Endothelial cell of umbilical vein (primary cell): ENCODE measurements at regions not wholly inside any gene's neighbourhood (a gene's known extent, or its start where the extent isn't known, plus 50 kb on each side); places are given as distances from the start of the nearest gene placed in this dataset.

Source experiments
- BruUV-seq: library from RNA; stranded (reverse); fragments of 400-500 nt; replicated peaks from 2 replicates; lab custom pipeline; 2021; lab: Mats Ljungman, UMichigan
- CTCF ChIA-PET: fragments of 300-600, 350-600 bp; sonication (Branson Sonifier 250); formaldehyde crosslinking; loops from one replicate; lab custom pipeline; 2021; ENCODE audit warnings: antibody characterized with exemption, inconsistent platforms; lab: Charles Lee
- POLR2A ChIA-PET: fragments of 300-600, 350-600 bp; sonication (Branson Sonifier 250); formaldehyde crosslinking; loops from one replicate; lab custom pipeline; 2021; ENCODE audit warnings: antibody characterized with exemption, inconsistent platforms; lab: Charles Lee
- DNase-seq: peaks from one replicate; pipeline ENCODE4 v3.0.0-alpha.2; 2011; ENCODE audit warnings: low read depth, low spot score
- FAIRE-seq: peaks from 2 replicates; lab custom pipeline; 2011; peaks lifted over from hg19 to GRCh38; lab: Jason Lieb, UNC
- H2AFZ ChIP-seq: 2 replicates; pipeline ENCODE4 v1.6.0; 2012; ENCODE audit warnings: low read depth, low read length, control low read depth, inconsistent platforms
- H3K27ac ChIP-seq: 2 replicates; pipeline ENCODE4 v1.5.1; 2011; ENCODE audit warnings: low read depth, mild to moderate bottlenecking, control low read depth, low read length, moderate library complexity; ENCODE audit not compliant: insufficient read depth
- H3K27me3 ChIP-seq, 2 experiments: 2 replicates each; pipeline versions ENCODE4 v1.6.0 to v1.6.1; 2011; ENCODE audit warnings: low read length in 2 of 2, mixed read lengths in 1 of 2; ENCODE audit not compliant: control insufficient read depth in 2 of 2, insufficient read depth in 2 of 2
- H3K36me3 ChIP-seq, 2 experiments: 2 replicates in 1 of 2; 3 replicates in 1 of 2; pipeline ENCODE4 v1.5.1; 2011; ENCODE audit warnings: low read length in 2 of 2, mild to moderate bottlenecking in 1 of 2, moderate library complexity in 1 of 2; ENCODE audit not compliant: control insufficient read depth in 2 of 2, insufficient read depth in 2 of 2; ENCODE audit errors: extremely low read depth in 1 of 2
- H3K4me1 ChIP-seq: 3 replicates; pipeline ENCODE4 v1.5.1; 2011; ENCODE audit warnings: mild to moderate bottlenecking, low read length; ENCODE audit not compliant: control insufficient read depth, insufficient read depth; ENCODE audit errors: extremely low read depth
- H3K4me2 ChIP-seq: 2 replicates; pipeline ENCODE4 v1.6.1; 2011; ENCODE audit warnings: low read length, control low read depth, mixed read lengths; ENCODE audit not compliant: insufficient read depth
- H3K4me3 ChIP-seq, 3 experiments: fragments of 200-600 bp in 1 of 3; sonication (generic), shearing (Covaris generic) in 1 of 3; replicated peaks in 1 of 3; 2 replicates each; pipeline ENCODE4 v1.5.1; 2011 to 2016; ENCODE audit warnings: control low read depth in 3 of 3, low read length in 3 of 3, mild to moderate bottlenecking in 2 of 3, inconsistent platforms in 1 of 3, low read depth in 1 of 3, moderate library complexity in 1 of 3; ENCODE audit not compliant: insufficient read depth in 1 of 3
- H3K79me2 ChIP-seq: 2 replicates; pipeline ENCODE4 v1.6.0; 2012; ENCODE audit warnings: low read length, inconsistent platforms; ENCODE audit not compliant: control insufficient read depth, insufficient read depth
- H3K9ac ChIP-seq: replicated peaks from 2 replicates; pipeline ENCODE3; 2011; ENCODE audit warnings: low read length, control low read depth; ENCODE audit not compliant: insufficient read depth; ENCODE audit errors: extremely low read depth
- H3K9me1 ChIP-seq: replicated peaks from 3 replicates; pipeline ENCODE4 v1.6.0; 2011; ENCODE audit warnings: mild to moderate bottlenecking, low read length; ENCODE audit not compliant: control insufficient read depth, insufficient read depth; ENCODE audit errors: extremely low read depth
- H3K9me3 ChIP-seq: replicated peaks from 2 replicates; pipeline ENCODE4 v1.5.1; 2012; ENCODE audit warnings: low read length, inconsistent platforms; ENCODE audit not compliant: control insufficient read depth, insufficient read depth
- H4K20me1 ChIP-seq: replicated peaks from 2 replicates; pipeline ENCODE3; 2011; ENCODE audit warnings: mild to moderate bottlenecking, low read length; ENCODE audit not compliant: control insufficient read depth, insufficient read depth; ENCODE audit errors: extremely low read depth
- CTCF ChIP-seq, 2 donors: IDR thresholded peaks; 1 replicate in 1 of 2; 2 replicates in 1 of 2; pipeline ENCODE4 v1.5.1; 2011; ENCODE audit warnings: low read length in 2 of 2, mild to moderate bottlenecking in 2 of 2, moderate library complexity in 2 of 2, control low read depth in 1 of 2, inconsistent platforms in 1 of 2, low read depth in 1 of 2; ENCODE audit not compliant: insufficient read depth in 1 of 2; ENCODE audit errors: extremely low read depth in 1 of 2
- EZH2 ChIP-seq: IDR thresholded peaks from 2 replicates; pipeline ENCODE4 v1.6.1; 2012; ENCODE audit warnings: borderline replicate concordance, low read depth, mild to moderate bottlenecking, moderate library complexity, low read length, inconsistent platforms; ENCODE audit not compliant: severe bottlenecking
- FOS ChIP-seq: IDR thresholded peaks from 2 replicates; pipeline ENCODE4 v1.6.1; 2011; ENCODE audit warnings: mild to moderate bottlenecking, low read length, moderate library complexity, borderline replicate concordance; ENCODE audit not compliant: insufficient read depth
- GATA2 ChIP-seq: IDR thresholded peaks from 2 replicates; pipeline ENCODE4 v1.7.0; 2011; ENCODE audit warnings: low read depth, mild to moderate bottlenecking, moderate library complexity, mixed read lengths, low read length; ENCODE audit not compliant: insufficient read length, insufficient read depth
- JUN ChIP-seq: IDR thresholded peaks from 2 replicates; pipeline ENCODE4 v1.6.1; 2011; ENCODE audit warnings: borderline replicate concordance, low read depth; ENCODE audit not compliant: insufficient read length, insufficient read depth
- MAX ChIP-seq: IDR thresholded peaks from 2 replicates; pipeline ENCODE4 v1.6.1; 2011; ENCODE audit not compliant: insufficient read depth, insufficient read length
- MYC ChIP-seq: IDR thresholded peaks from one replicate; pipeline ENCODE4 v1.6.1; 2011; ENCODE audit warnings: mild to moderate bottlenecking, low read depth, low read length
- POLR2A ChIP-seq: IDR thresholded peaks from 2 replicates; pipeline ENCODE4 v1.6.1; 2012; ENCODE audit warnings: low read depth, mild to moderate bottlenecking, control low read depth, low read length
- POLR2AphosphoS5 ChIP-seq: IDR thresholded peaks from 2 replicates; pipeline ENCODE4 v1.6.1; 2012; ENCODE audit warnings: low read depth, mild to moderate bottlenecking, control low read depth, low read length, moderate library complexity; ENCODE audit not compliant: insufficient read depth
- dilution Hi-C: fragments of 300-500 bp; cut with MboI; formaldehyde crosslinking; loops from one replicate; pipeline ENCODE4 v1.15.0; 2019; ENCODE audit warnings: low sequenced_read_pairs; ENCODE audit not compliant: extremely low pct_ligation_motif_present
- intact Hi-C: fragments of 100-400 bp; cut with micrococcal nuclease; formaldehyde crosslinking; loops from one replicate; pipeline ENCODE4 v1.10.0; 2022

GRCh38 chr1:187771396-187771795, 942.6 kb downstream of the PLA2G4A start:
- no peak overlapping the region for H3K9ac ChIP-seq
- no peaks in the 10 kb centered on the region for H3K4me1 ChIP-seq
- H3K36me3 ChIP-seq, result no peaks in the 10 kb centered on the region
- FAIRE-seq, result no peak
- H2AFZ ChIP-seq, result no peak overlapping the region
- intact Hi-C loops (no loop called here), dilution Hi-C loops (no loop called here)
- no peak for DNase-seq
- H4K20me1 ChIP-seq, result no peaks in the 10 kb centered on the region
- POLR2A ChIA-PET, result no interaction called here
- no TSS peak for BruUV-seq
- TF ChIP-seq POLR2AphosphoS5 (no peak), EZH2 (no peak), POLR2A (no peak), FOS (no peak), MAX (no peak)
- H3K4me2 ChIP-seq, result no peak overlapping the region
- H3K79me2 ChIP-seq, result no peaks in the 10 kb centered on the region
- no peak overlapping the region for H3K4me3 ChIP-seq
- H3K27me3 ChIP-seq, result no peaks in the 10 kb centered on the region
- no peaks in the 10 kb centered on the region for H3K9me3 ChIP-seq
- no peak overlapping the region for H3K27ac ChIP-seq
- CTCF ChIA-PET, result no interaction called here
- H3K9me1 ChIP-seq, result no peaks in the 10 kb centered on the region

- H3K9me1 ChIP-seq, result no peaks in the 10 kb centered on the region
- H3K27ac ChIP-seq, result no peak overlapping the region
- H3K9me3 ChIP-seq, result no peaks in the 10 kb centered on the region
- H3K4me1 ChIP-seq, result no peaks in the 10 kb centered on the region
- CTCF ChIA-PET, result no interaction called here
- no peak overlapping the region for H3K9ac ChIP-seq
- DNase-seq, result no peak
- no peaks in the 10 kb centered on the region for H3K27me3 ChIP-seq
- no peak overlapping the region for H3K4me3 ChIP-seq
- H3K79me2 ChIP-seq, result no peaks in the 10 kb centered on the region
- no peaks in the 10 kb centered on the region for H3K36me3 ChIP-seq
- intact Hi-C loops (no loop called here), dilution Hi-C loops (no loop called here)
- no TSS peak for BruUV-seq
- H2AFZ ChIP-seq, result no peak overlapping the region
- no peaks in the 10 kb centered on the region for H4K20me1 ChIP-seq
- H3K4me2 ChIP-seq, result no peak overlapping the region
- POLR2A ChIA-PET, result no interaction called here
- no peak for FAIRE-seq
- TF ChIP-seq EZH2 (no peak), POLR2AphosphoS5 (no peak), MYC (no peak), FOS (no peak), JUN (no peak), MAX (no peak), CTCF (IDR thresholded peaks at IDR 0.05; ENCODE audit: extremely low read depth in 1 of 2, insufficient read depth in 1 of 2, low read depth in 1 of 2, low read length in 2 of 2) (no peak), GATA2 (no peak)
Measured at GRCh38 chr1:187773168-187773567, 944.4 kb downstream of the PLA2G4A start.
